ENCODE measurements at regions not wholly inside any gene's neighbourhood (a gene's known extent, or its start where the extent isn't known, plus 50 kb on each side); places are given as distances from the start of the nearest gene placed in this dataset.

DNA sequence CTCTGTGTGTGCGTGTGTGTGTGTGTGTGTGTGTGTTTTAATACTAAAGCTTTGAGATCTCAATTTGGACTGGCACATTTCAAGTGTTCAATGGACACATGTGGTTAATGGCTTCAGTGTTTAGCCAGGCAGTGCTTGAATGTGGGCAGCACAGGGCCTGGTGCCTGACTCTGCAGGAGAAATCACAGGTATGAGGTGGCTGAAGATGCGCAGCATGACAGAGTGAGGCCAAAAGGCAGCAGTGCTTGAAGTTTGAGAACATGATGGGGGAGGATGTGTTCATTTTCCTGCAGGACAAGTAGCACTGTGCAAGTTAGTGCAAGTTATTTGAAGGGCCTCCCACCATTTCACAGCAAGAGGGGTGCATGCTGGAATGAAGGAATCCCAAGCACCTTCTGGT is 620.5 kb upstream of the TBL1XR1 start:
- TF ChIP-seq, protein P1, sequence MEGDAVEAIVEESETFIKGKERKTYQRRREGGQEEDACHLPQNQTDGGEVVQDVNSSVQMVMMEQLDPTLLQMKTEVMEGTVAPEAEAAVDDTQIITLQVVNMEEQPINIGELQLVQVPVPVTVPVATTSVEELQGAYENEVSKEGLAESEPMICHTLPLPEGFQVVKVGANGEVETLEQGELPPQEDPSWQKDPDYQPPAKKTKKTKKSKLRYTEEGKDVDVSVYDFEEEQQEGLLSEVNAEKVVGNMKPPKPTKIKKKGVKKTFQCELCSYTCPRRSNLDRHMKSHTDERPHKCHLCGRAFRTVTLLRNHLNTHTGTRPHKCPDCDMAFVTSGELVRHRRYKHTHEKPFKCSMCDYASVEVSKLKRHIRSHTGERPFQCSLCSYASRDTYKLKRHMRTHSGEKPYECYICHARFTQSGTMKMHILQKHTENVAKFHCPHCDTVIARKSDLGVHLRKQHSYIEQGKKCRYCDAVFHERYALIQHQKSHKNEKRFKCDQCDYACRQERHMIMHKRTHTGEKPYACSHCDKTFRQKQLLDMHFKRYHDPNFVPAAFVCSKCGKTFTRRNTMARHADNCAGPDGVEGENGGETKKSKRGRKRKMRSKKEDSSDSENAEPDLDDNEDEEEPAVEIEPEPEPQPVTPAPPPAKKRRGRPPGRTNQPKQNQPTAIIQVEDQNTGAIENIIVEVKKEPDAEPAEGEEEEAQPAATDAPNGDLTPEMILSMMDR (conservative IDR thresholded peaks at IDR 0.05 in 1 of 2, IDR thresholded peaks at IDR 0.05 in 1 of 2; ENCODE audit: extremely low read depth in 1 of 2, insufficient read depth in 1 of 2, low read depth in 1 of 2, low read length in 2 of 2), result no peak
- TF ChIP-seq EZH2 (IDR thresholded peaks at IDR 0.05; ENCODE audit: borderline replicate concordance, low read length), result no peak

Measured in mammary epithelial cell (primary cell).